Liver (tissue), 8 donors: ENCODE measurements at regions not wholly inside any gene's neighbourhood (a gene's known extent, or its start where the extent isn't known, plus 50 kb on each side); places are given as distances from the start of the nearest gene placed in this dataset.

Source experiments
- DNase-seq: peaks from one replicate; pipeline ENCODE4 v3.0.0-alpha.2; 2017; ENCODE audit warnings: low spot score
- H3K27ac ChIP-seq, 2 donors: one replicate each; pipeline ENCODE4 v1.7.0; 2013; ENCODE audit warnings: inconsistent platforms in 2 of 2, low read length in 2 of 2, control low read depth in 1 of 2, low read depth in 1 of 2, mild to moderate bottlenecking in 1 of 2
- H3K27me3 ChIP-seq, 4 donors: one replicate each; pipeline versions ENCODE4 v1.6.1 to v1.7.0; 2013; ENCODE audit warnings: low read length in 3 of 4, inconsistent platforms in 1 of 4, mild to moderate bottlenecking in 1 of 4, moderate library complexity in 1 of 4; ENCODE audit not compliant: control insufficient read depth in 4 of 4, insufficient read depth in 4 of 4
- H3K36me3 ChIP-seq, 4 donors: one replicate each; pipeline versions ENCODE4 v1.6.1 to v1.7.0; 2013; ENCODE audit warnings: low read length in 3 of 4, mild to moderate bottlenecking in 3 of 4, low read depth in 1 of 4, moderate library complexity in 1 of 4; ENCODE audit not compliant: control insufficient read depth in 4 of 4, insufficient read depth in 3 of 4
- H3K4me1 ChIP-seq, 4 donors: one replicate each; pipeline versions ENCODE4 v1.6.1 to v1.7.0; 2013; ENCODE audit warnings: low read length in 3 of 4, mild to moderate bottlenecking in 3 of 4, moderate library complexity in 1 of 4; ENCODE audit not compliant: control insufficient read depth in 4 of 4, insufficient read depth in 4 of 4
- H3K4me3 ChIP-seq, 3 donors: one replicate each; pipeline versions ENCODE4 v1.6.1 to v1.7.0; 2013; ENCODE audit warnings: low read length in 3 of 3, control low read depth in 1 of 3, low read depth in 1 of 3, mild to moderate bottlenecking in 1 of 3
- H3K9ac ChIP-seq, 2 donors: one replicate each; pipeline ENCODE4 v1.7.0; 2013; ENCODE audit warnings: low read length in 2 of 2, mild to moderate bottlenecking in 2 of 2, moderate library complexity in 2 of 2, control low read depth in 1 of 2, low read depth in 1 of 2
- H3K9me3 ChIP-seq, 4 donors: one replicate each; pipeline versions ENCODE4 v1.6.1 to v1.7.0; 2013; ENCODE audit warnings: low read length in 3 of 4; ENCODE audit not compliant: control insufficient read depth in 4 of 4
- EGR1 ChIP-seq, 2 donors: IDR thresholded peaks; 2 replicates each; pipeline ENCODE4 v1.6.1; 2016 to 2018; ENCODE audit warnings: antibody characterized with exemption in 2 of 2, low read depth in 2 of 2
- FOXA1 ChIP-seq: IDR thresholded peaks from 2 replicates; pipeline ENCODE4 v1.6.1; 2016; ENCODE audit warnings: antibody characterized with exemption
- FOXA2 ChIP-seq: IDR thresholded peaks from 2 replicates; pipeline ENCODE4 v1.6.1; 2016; ENCODE audit warnings: antibody characterized with exemption
- GABPA ChIP-seq, 2 donors: IDR thresholded peaks in 1 of 2; conservative IDR thresholded peaks in 1 of 2; 2 replicates each; pipeline ENCODE4 v1.6.1; 2016; ENCODE audit warnings: antibody characterized with exemption in 2 of 2, mild to moderate bottlenecking in 1 of 2, moderate library complexity in 1 of 2
- HNF4A ChIP-seq, 2 donors: conservative IDR thresholded peaks; 2 replicates each; pipeline ENCODE4 v1.6.1; 2016; ENCODE audit warnings: antibody characterized with exemption in 2 of 2, mild to moderate bottlenecking in 2 of 2
- HNF4G ChIP-seq: IDR thresholded peaks from 2 replicates; pipeline ENCODE4 v1.6.1; 2016; ENCODE audit warnings: antibody characterized with exemption
- JUND ChIP-seq, 2 donors: IDR thresholded peaks; 2 replicates each; pipeline ENCODE4 v1.6.1; 2016; ENCODE audit warnings: antibody characterized with exemption in 2 of 2
- NR2F2 ChIP-seq: IDR thresholded peaks from 2 replicates; pipeline ENCODE4 v1.6.1; 2016; ENCODE audit warnings: antibody characterized with exemption
- RAD21 ChIP-seq, 2 donors: IDR thresholded peaks; 2 replicates each; pipeline ENCODE4 v1.6.1; 2016; ENCODE audit warnings: antibody characterized with exemption in 2 of 2, mild to moderate bottlenecking in 2 of 2
- RXRA ChIP-seq, 2 donors: IDR thresholded peaks; 2 replicates each; pipeline ENCODE4 v1.6.1; 2017 to 2018; ENCODE audit warnings: antibody characterized with exemption in 2 of 2, mild to moderate bottlenecking in 1 of 2
- SP1 ChIP-seq: IDR thresholded peaks from 2 replicates; pipeline ENCODE4 v1.6.1; 2018; ENCODE audit warnings: antibody characterized with exemption, mild to moderate bottlenecking
- TAF1 ChIP-seq: conservative IDR thresholded peaks from 2 replicates; pipeline ENCODE4 v1.6.1; 2016; ENCODE audit warnings: antibody characterized with exemption, mild to moderate bottlenecking
- YY1 ChIP-seq: IDR thresholded peaks from 2 replicates; pipeline ENCODE4 v1.6.1; 2016; ENCODE audit warnings: antibody characterized with exemption, mild to moderate bottlenecking
- WGBS: extraction: QIAGEN DNeasy Blood & Tissue Kit; methylation state at CpG from one replicate; pipeline ENCODE4 v1.1.7; 2013; 5-methylcytosine and 5-hydroxymethylcytosine counted together
- TF ChIP-seq, protein P1 (sequence below): IDR thresholded peaks from 2 replicates; pipeline ENCODE4 v1.6.1; 2016; ENCODE audit warnings: antibody characterized with exemption
- TF ChIP-seq, protein P2 (sequence below): IDR thresholded peaks from 2 replicates; pipeline ENCODE4 v1.6.1; 2016; ENCODE audit warnings: antibody characterized with exemption
- TF ChIP-seq, protein P3 (sequence below): IDR thresholded peaks from 2 replicates; pipeline ENCODE4 v1.6.1; 2016; ENCODE audit warnings: antibody characterized with exemption, mild to moderate bottlenecking
- TF ChIP-seq, protein P4 (sequence below): fragments of 150-350 bp; IDR thresholded peaks from 2 replicates; pipeline ENCODE4 v1.5.1; 2017; ENCODE audit warnings: improper control_type of control experiment, low read depth, low read length; ENCODE audit not compliant: missing input control
- TF ChIP-seq, protein P5 (sequence below): IDR thresholded peaks from 2 replicates; pipeline ENCODE4 v1.6.1; 2016; ENCODE audit warnings: antibody characterized with exemption
- donor health status: healthy.
- donor health status: healthy.
- donor health status: healthy.
- donor health status: healthy.
- donor health status: healthy.

DNA sequence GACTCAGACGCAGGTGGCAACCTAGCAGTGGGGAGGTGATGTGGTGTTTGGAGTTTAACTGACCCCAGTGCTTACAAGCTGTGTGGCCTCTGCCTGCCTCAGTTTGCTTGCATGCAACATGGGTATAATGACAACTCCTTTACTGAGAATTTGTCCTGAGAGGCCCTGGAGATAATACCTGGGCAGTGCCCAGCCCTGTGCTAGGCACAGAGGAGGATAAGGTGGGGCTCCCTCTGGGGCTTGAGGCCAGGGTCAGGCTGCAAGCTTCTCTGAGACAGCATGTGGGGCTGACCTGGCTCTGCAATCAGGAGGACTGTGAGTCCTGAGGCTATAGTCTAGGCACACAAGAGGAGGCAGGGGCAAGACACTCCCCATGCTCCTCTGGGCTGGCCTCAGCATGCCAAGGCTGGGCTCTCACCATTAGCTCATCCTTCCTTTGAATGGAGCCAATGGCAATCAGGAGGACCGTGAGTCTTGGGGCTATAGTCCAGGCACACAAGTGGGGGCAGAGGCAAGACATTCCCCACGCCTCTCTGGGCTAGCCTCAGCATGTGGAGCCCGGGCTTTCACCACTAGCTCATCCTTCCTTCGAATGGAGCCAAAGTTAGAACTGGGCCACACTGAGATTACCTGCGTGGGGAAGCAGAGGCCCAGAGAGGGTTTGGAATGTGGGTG, 147.9 kb downstream of the RPS24 start:
- Histone ChIP-seq H3K4me1 (peaks cover 0 to 3% (median under 1%) of the 10 kb centered on the region in 4 donors), H3K36me3 (no peaks in the 10 kb centered on the region), H3K4me3 (no peak overlapping the region), H3K27ac (no peak overlapping the region), H3K9me3 (no peaks in the 10 kb centered on the region), H3K9ac (no peak overlapping the region), H3K27me3 (no peaks in the 10 kb centered on the region)
- TF ChIP-seq, protein P1, sequence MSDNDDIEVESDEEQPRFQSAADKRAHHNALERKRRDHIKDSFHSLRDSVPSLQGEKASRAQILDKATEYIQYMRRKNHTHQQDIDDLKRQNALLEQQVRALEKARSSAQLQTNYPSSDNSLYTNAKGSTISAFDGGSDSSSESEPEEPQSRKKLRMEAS, result no peak
- TF ChIP-seq RAD21 (IDR thresholded peaks at IDR 0.05) (no peak), HNF4G (no peak), HNF4A (conservative IDR thresholded peaks at IDR 0.05) (no peak), FOXA2 (no peak), RXRA (IDR thresholded peaks at IDR 0.05) (no peak), GABPA (IDR thresholded peaks at IDR 0.05 in 1 of 2, conservative IDR thresholded peaks at IDR 0.05 in 1 of 2) (no peak), EGR1 (IDR thresholded peaks at IDR 0.05; ENCODE audit: low read depth in 2 of 2) (no peak), NR2F2 (no peak), JUND (IDR thresholded peaks at IDR 0.05) (no peak), TAF1 (no peak), SP1 (no peak), YY1 (no peak), FOXA1 (no peak)
- TF ChIP-seq, protein P2, sequence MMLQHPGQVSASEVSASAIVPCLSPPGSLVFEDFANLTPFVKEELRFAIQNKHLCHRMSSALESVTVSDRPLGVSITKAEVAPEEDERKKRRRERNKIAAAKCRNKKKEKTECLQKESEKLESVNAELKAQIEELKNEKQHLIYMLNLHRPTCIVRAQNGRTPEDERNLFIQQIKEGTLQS, result no peak
- TF ChIP-seq, protein P3, sequence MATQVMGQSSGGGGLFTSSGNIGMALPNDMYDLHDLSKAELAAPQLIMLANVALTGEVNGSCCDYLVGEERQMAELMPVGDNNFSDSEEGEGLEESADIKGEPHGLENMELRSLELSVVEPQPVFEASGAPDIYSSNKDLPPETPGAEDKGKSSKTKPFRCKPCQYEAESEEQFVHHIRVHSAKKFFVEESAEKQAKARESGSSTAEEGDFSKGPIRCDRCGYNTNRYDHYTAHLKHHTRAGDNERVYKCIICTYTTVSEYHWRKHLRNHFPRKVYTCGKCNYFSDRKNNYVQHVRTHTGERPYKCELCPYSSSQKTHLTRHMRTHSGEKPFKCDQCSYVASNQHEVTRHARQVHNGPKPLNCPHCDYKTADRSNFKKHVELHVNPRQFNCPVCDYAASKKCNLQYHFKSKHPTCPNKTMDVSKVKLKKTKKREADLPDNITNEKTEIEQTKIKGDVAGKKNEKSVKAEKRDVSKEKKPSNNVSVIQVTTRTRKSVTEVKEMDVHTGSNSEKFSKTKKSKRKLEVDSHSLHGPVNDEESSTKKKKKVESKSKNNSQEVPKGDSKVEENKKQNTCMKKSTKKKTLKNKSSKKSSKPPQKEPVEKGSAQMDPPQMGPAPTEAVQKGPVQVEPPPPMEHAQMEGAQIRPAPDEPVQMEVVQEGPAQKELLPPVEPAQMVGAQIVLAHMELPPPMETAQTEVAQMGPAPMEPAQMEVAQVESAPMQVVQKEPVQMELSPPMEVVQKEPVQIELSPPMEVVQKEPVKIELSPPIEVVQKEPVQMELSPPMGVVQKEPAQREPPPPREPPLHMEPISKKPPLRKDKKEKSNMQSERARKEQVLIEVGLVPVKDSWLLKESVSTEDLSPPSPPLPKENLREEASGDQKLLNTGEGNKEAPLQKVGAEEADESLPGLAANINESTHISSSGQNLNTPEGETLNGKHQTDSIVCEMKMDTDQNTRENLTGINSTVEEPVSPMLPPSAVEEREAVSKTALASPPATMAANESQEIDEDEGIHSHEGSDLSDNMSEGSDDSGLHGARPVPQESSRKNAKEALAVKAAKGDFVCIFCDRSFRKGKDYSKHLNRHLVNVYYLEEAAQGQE, result no peak
- TF ChIP-seq, protein P4, sequence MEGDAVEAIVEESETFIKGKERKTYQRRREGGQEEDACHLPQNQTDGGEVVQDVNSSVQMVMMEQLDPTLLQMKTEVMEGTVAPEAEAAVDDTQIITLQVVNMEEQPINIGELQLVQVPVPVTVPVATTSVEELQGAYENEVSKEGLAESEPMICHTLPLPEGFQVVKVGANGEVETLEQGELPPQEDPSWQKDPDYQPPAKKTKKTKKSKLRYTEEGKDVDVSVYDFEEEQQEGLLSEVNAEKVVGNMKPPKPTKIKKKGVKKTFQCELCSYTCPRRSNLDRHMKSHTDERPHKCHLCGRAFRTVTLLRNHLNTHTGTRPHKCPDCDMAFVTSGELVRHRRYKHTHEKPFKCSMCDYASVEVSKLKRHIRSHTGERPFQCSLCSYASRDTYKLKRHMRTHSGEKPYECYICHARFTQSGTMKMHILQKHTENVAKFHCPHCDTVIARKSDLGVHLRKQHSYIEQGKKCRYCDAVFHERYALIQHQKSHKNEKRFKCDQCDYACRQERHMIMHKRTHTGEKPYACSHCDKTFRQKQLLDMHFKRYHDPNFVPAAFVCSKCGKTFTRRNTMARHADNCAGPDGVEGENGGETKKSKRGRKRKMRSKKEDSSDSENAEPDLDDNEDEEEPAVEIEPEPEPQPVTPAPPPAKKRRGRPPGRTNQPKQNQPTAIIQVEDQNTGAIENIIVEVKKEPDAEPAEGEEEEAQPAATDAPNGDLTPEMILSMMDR, result no peak
- TF ChIP-seq, protein P5, sequence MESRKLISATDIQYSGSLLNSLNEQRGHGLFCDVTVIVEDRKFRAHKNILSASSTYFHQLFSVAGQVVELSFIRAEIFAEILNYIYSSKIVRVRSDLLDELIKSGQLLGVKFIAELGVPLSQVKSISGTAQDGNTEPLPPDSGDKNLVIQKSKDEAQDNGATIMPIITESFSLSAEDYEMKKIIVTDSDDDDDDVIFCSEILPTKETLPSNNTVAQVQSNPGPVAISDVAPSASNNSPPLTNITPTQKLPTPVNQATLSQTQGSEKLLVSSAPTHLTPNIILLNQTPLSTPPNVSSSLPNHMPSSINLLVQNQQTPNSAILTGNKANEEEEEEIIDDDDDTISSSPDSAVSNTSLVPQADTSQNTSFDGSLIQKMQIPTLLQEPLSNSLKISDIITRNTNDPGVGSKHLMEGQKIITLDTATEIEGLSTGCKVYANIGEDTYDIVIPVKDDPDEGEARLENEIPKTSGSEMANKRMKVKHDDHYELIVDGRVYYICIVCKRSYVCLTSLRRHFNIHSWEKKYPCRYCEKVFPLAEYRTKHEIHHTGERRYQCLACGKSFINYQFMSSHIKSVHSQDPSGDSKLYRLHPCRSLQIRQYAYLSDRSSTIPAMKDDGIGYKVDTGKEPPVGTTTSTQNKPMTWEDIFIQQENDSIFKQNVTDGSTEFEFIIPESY, result no peak
- 91% methylated on average over 6 of the region's 6 CpGs for WGBS
- DNase-seq, result no peak
